Fibroblast of skin of back (primary cell): ENCODE measurements at regions not wholly inside any gene's neighbourhood (a gene's known extent, or its start where the extent isn't known, plus 50 kb on each side); places are given as distances from the start of the nearest gene placed in this dataset.
"Not testable (repeated sequence)": the region's sequence is repeated elsewhere in the genome, so short reads cannot be mapped to it uniquely, and the experiment has no call there.

Source experiments
- DNase-seq: peaks from one replicate; pipeline ENCODE4 v3.0.0-alpha.2; 2013

DNA sequence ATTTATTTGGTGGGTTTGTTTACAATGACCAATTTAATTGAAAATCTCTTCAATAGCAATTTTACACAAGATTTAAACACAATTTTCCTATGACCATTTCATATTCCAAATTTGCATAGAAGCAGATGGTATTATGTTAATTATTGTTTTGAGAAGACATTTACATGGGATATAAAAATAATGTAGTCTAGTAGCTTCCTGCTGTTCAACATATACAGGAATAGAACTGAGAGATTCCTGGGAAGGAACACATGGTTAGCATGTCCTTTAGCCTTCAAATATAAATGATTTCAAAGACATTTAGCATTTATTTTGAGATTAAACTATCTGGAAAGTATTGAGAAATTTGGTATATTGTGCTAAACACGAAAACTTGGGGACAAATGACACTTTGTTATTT lies 129.6 kb downstream of the KCNE4 start:
- DNase-seq: no peak

- DNase-seq: no peak
Observed at GRCh38 chr2:223182356-223182755, 130.4 kb downstream of the KCNE4 start.

- DNase-seq: no peak
Observed at GRCh38 chr2:223185638-223186037, 133.6 kb downstream of the KCNE4 start.

GRCh38 chr2:223187256-223187655 lies 135.3 kb downstream of the KCNE4 start:
- DNase-seq: no peak

GRCh38 chr2:223190561-223191206 lies 138.7 kb downstream of the KCNE4 start:
- not testable (repeated sequence) for DNase-seq

GRCh38 chr2:223196331-223196730 lies 144.3 kb downstream of the KCNE4 start:
- DNase-seq: peak; percentile 7

DNA sequence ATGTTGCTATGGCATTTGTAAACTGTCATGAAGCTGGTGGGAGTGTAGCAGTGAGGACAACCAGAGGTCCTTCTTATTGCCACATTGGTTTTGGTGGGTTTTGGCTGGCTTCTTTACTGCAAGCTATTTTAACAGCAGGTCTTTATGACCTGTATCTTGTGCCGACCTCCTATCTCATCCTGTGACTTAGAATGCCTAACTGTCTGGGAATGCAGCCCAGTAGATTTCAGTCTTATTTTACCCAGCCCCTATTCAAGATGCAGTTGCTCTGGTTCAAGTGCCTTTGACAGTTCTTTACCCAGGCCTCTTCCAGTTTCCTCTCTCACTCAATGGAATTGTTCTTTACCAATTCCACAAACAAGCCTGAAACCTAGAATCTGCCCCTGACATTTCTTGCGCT lies 145.1 kb downstream of the KCNE4 start:
- DNase-seq: no peak

DNA sequence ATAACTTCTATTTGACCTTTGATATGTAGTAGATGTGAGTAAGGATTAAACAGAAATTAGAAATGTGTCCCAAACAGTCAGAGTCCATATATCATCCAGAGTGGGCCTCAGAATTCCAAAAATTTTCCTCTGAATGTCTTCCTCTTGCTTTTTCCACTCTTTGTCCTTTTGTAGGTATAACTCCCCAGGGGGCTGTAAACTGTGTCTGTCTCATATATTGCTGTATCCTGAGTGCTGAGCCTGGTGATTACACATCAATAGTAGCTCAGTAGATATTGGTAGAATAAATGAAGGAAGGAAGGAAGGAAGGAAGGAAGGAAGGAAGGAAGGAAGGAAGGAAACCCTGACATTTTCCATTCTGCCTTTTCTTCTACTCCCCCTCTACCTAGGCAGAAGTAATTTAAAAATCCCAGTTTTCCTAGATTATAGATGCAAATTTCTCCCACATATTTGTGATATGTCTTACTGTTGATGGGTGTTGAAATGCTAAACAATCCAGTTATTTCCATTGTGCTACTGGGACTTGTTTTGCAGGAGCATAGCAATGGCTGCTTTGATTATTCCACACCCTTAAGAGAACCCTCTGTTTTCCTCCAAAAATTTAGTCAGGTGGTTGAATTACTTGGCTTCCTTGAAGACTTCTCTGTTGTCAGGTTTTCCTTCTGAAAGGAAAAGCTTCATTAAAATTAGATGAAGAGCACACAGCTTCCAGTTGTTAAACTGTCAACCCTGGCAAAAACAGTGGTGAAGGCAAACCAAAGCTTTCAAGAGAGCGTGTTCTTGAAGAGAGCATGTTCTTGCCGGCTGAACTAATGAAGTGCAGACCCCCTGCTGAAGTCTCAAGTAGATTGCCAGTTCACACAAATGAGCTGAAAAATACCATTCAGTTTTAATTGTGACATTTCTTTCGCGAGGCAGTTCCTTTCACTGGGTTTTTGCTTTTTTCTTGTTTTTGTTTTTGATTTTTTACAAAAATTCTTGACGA lies 147.8 kb downstream of the KCNE4 start:
- DNase-seq: no peak

GRCh38 chr2:223203971-223204929 lies 152.3 kb downstream of the KCNE4 start:
- peak; percentile 93 for DNase-seq

DNA sequence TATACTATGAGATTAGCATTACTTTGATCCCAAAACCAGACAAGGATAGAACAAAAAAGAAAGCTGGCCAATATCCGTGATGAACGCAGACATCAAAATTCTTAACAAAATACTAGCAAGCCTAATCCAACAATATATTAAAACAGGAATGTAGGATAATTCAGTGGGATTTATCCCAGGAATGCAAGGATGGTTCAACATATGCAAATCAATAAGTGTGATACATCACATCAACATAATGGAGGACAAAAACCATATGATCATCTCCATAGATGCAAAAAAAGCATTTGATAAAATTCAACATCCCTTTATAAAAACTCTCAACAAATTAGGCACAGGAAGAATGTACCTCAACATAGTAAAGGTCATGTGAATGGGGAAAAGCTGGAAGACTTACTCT lies 158.5 kb downstream of the KCNE4 start:
- DNase-seq: no peak

GRCh38 chr2:223214394-223215253 lies 162.6 kb downstream of the KCNE4 start:
- no peak for DNase-seq

DNA sequence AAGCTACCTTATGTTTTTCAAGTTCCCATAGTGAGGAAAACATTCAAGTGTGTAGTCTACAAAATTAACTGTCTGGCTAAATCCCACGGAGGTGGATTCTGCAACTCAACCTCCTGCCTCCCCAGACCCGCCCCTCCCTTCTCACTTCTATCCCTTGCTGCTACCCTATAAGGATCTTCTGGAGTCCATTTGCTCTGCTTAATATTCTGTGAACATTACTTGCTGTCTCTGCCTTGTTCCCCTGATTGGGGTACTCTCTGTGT lies 163.2 kb downstream of the KCNE4 start:
- no peak for DNase-seq

GRCh38 chr2:223217373-223217772 lies 165.4 kb downstream of the KCNE4 start:
- DNase-seq: no peak

- no peak for DNase-seq
Observed at GRCh38 chr2:223218587-223219178, 166.7 kb downstream of the KCNE4 start.

DNA sequence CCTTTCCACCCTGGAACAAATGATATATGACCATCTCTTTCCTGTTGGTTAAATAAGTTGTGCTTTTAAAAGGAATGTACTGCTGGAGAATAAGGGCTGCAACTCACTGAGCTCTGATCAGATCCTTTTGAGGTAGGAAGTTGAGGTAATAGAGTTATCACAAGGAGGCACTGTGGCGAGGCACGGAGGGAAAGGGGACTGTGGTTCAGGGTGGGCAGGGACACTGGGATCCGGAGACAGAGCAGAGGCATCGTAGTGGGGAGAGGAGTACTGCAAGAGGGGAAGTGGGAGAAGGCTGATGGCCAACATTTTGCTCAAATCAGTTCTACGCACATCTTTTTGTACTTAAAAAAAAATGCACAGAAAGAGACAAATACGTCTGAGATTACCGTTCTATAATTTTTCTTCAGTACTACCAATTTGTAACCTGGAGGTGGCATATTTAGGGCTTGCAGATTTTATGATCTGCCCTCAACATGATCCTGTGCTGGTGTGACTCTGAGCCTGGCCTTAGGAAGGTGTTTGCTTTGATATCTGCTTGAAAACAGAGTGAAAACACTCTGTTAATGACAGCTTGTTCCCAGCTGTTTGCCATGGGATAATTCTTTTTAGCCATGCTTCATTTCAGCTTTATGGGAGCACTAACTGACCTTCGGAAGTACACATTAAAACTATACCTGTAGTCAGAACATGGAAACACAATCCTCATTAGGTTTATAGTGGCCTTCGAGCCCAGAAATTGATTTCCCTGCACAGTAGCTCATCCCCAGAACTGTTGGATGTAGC lies 168.1 kb downstream of the KCNE4 start:
- no peak for DNase-seq

GRCh38 chr2:223220658-223220925 lies 168.6 kb downstream of the KCNE4 start:
- no peak for DNase-seq

DNA sequence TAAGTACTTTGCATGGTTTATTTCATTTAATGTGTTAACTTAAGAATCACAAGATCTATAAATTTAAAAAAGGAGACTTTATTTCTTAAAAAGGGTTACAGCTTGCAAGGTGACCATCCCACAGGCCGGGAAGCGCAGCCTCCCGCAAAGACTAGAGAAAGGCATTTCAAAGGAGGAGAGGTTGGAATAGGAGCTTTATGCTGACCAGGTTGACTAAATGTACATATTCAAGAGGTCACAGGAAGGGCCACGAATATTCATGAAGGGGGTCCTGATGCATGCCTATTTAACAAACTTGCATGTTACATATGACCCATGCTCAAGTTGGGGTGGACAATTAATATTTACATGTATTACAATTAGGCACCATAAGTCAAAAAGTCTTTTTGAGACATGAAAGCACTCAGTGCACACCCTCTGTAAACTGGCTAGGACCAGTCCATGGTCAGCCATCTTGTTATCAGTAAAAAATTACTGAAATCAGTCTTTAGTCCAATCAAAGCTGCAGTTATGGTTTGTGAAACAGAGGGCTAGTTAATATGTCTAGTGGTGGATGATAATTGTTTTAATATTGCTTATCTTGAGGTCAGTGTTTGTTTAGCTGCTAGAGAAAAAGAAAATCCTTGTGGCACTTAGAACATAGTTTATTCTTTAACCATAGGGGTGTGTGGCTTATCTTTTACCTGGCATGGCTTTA lies 169.3 kb downstream of the KCNE4 start:
- no peak for DNase-seq

DNA sequence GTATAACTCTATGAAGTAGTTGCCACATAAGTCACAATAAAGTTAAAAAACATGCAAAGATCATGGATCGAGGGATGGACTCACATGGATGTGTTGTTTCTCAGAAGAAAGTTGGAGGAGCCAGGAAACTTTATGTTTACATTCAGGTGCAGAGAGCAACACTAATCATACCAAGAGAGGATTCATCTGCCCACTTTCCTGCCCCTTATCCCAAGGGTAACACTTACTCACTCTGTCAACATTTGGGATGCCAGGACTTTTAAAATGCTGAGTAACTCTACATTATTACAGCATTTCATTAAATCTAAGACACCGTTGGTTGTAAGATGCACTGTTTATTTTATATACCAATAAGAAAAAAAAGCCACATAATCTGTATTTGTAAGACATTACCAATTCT lies 170.4 kb downstream of the KCNE4 start:
- DNase-seq: peak; percentile 49

DNA sequence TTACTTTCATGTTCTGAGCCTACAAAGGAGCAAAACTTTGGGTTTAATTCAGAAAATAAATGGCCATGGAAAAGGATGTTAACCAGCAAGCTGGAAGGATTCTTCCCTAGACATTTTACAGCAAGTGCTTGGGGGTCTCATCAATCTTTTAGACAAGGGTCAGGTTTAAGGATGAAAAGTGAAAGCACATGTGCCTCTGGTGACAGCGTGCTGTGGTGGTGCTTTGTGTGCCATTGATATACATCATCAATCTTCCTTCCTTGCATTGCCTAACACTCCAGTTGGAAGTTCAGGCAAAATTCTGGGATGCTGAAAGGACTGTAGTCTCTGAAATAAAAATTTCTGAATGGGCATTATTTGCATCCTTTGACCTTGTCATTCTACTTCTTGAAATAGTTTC lies 171.2 kb downstream of the KCNE4 start:
- no peak for DNase-seq

GRCh38 chr2:223225266-223225665 lies 173.3 kb downstream of the KCNE4 start:
- no peak for DNase-seq
